SU-DHL-6 (cell line): ENCODE measurements at regions not wholly inside any gene's neighbourhood (a gene's known extent, or its start where the extent isn't known, plus 50 kb on each side); places are given as distances from the start of the nearest gene placed in this dataset.

Experiments
- EZH2phosphoT487 ChIP-seq: fragments of 200-600 bp; sonication (generic), shearing (Covaris generic); conservative IDR thresholded peaks from 2 replicates; pipeline ENCODE4 v1.6.1; 2018; ENCODE audit warnings: mild to moderate bottlenecking, antibody characterized with exemption, low read length, moderate library complexity, mixed read lengths
- TF ChIP-seq, protein P1 (sequence below): fragments of 200-600 bp; sonication (generic); IDR thresholded peaks from one replicate; pipeline ENCODE4 v1.5.1; 2017; ENCODE audit warnings: antibody characterized with exemption, mild to moderate bottlenecking, low read length, moderate library complexity; ENCODE audit not compliant: insufficient read depth, poor library complexity, severe bottlenecking

DNA sequence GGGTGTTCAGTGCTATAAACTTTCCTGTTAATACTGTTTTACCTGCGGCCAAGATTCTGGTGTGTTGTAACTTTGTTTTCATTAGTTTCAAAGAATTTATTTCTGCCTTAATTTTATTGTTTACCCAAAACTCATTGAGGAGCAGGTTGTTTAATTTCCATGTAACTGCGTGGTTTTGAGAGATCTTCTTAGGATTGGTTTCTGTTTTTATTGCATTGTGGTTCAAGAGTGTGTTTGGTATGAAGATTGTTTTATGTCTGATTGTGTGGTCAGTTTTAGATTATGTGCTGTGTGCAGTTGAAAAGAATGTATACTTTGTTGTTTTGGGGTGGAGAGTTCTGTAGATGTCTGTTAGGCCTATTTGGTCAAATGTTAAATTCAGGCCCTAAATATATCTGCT is 133.5 kb upstream of the GALNT15 start:
- TF ChIP-seq, protein P1, sequence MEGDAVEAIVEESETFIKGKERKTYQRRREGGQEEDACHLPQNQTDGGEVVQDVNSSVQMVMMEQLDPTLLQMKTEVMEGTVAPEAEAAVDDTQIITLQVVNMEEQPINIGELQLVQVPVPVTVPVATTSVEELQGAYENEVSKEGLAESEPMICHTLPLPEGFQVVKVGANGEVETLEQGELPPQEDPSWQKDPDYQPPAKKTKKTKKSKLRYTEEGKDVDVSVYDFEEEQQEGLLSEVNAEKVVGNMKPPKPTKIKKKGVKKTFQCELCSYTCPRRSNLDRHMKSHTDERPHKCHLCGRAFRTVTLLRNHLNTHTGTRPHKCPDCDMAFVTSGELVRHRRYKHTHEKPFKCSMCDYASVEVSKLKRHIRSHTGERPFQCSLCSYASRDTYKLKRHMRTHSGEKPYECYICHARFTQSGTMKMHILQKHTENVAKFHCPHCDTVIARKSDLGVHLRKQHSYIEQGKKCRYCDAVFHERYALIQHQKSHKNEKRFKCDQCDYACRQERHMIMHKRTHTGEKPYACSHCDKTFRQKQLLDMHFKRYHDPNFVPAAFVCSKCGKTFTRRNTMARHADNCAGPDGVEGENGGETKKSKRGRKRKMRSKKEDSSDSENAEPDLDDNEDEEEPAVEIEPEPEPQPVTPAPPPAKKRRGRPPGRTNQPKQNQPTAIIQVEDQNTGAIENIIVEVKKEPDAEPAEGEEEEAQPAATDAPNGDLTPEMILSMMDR: no peak
- TF ChIP-seq EZH2phosphoT487: no peak
